Vagina (tissue), 2 donors: ENCODE measurements at regions not wholly inside any gene's neighbourhood (a gene's known extent, or its start where the extent isn't known, plus 50 kb on each side); places are given as distances from the start of the nearest gene placed in this dataset.
"Not testable (repeated sequence)": the region's sequence is repeated elsewhere in the genome, so short reads cannot be mapped to it uniquely, and the experiment has no call there.

Source experiments
- DNase-seq, 2 donors: peaks; one replicate each; pipeline ENCODE4 v3.0.0-alpha.2; 2017; ENCODE audit errors: extremely low spot score in 2 of 2
- H3K27ac ChIP-seq: fragments of 200-600 bp; sonication (generic); one replicate; pipeline ENCODE4 v1.5.1; 2019
- H3K27me3 ChIP-seq: fragments of 200-600 bp; sonication (generic); one replicate; pipeline ENCODE4 v1.5.1; 2019
- H3K36me3 ChIP-seq, 2 donors: fragments of 200-600 bp; sonication (generic); one replicate each; pipeline ENCODE4 v1.5.1; 2017 to 2019
- H3K4me1 ChIP-seq: fragments of 200-600 bp; sonication (generic); one replicate; pipeline ENCODE4 v1.5.1; 2019
- H3K4me3 ChIP-seq, 2 donors: fragments of 200-600 bp; sonication (generic); 1 replicate in 1 of 2; 2 replicates in 1 of 2; pipeline ENCODE4 v1.5.1; 2016 to 2019
- H3K9me3 ChIP-seq: fragments of 200-600 bp; sonication (generic); one replicate; pipeline ENCODE4 v1.5.1; 2019
- POLR2A ChIP-seq, 2 donors: fragments of 450-650 bp; IDR thresholded peaks; one replicate each; pipeline ENCODE4 v1.6.1; 2017; ENCODE audit warnings: antibody characterized with exemption in 2 of 2, mild to moderate bottlenecking in 2 of 2, moderate library complexity in 2 of 2
- POLR2AphosphoS5 ChIP-seq, 2 donors: sonication (generic); formaldehyde crosslinking; IDR thresholded peaks; one replicate each; pipeline ENCODE4 v1.9.0; 2017; ENCODE audit warnings: antibody characterized with exemption in 2 of 2, mild to moderate bottlenecking in 2 of 2, low read depth in 1 of 2; ENCODE audit not compliant: insufficient read depth in 1 of 2
- intact Hi-C: fragments of 100-400 bp; cut with DNase I; formaldehyde crosslinking; loops from one replicate; pipeline ENCODE4 v1.15.1; 2023
- TF ChIP-seq, protein P1 (sequence below), 3 experiments: fragments of 450-650 bp in 2 of 3; fragments of 200-600 bp in 1 of 3; sonication (generic) in 1 of 3; IDR thresholded peaks; one replicate each; pipeline ENCODE4 v1.5.1; 2017 to 2019; ENCODE audit warnings: antibody characterized with exemption in 3 of 3, mild to moderate bottlenecking in 2 of 3, moderate library complexity in 2 of 3

DNA sequence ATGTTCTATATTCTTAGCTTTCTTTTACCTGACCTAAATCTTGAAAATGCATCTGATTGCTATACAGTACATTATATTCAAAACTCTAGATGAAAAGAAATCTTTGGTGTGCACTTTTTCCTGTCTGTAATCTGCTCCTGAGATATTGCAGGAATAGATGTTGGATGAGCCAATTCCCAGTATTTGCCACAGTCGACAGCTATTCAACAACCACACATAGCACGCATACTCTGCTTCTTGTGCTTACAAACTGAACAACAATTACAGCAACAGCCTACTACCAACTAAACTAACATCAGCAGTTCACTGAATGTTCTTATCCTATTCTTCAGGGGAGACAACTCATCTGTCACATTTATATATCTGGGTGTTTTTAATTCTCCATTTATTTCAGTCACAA is 573.9 kb upstream of the GRID2 start:
- intact Hi-C loops: no loop called here

DNA sequence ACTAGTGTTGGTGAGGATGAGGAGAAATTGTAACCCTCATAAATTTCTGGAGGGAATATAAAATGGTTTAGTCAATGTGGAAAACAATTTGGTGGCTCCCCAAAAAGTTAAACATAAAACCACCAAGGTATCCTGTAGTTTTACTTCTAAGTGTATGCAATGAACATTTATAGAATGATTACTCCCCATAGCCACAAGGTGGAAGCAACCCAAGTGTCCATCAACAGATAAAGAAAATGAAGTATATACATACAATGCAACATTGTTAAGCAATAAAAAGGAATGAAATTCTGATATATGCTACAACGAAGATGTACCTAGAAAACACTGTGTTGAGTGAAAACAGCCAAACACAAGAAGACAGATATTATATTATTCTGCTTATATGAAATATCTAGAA is 569.1 kb upstream of the GRID2 start:
- no peaks in the 10 kb centered on the region for H3K9me3 ChIP-seq
- H3K4me3 ChIP-seq: no peak overlapping the region
- intact Hi-C loops: no loop called here
- no peak for TF ChIP-seq POLR2AphosphoS5 (IDR thresholded peaks at IDR 0.05; ENCODE audit: insufficient read depth in 1 of 2, low read depth in 1 of 2)
- TF ChIP-seq POLR2A (IDR thresholded peaks at IDR 0.05): no peak
- TF ChIP-seq, protein P1, sequence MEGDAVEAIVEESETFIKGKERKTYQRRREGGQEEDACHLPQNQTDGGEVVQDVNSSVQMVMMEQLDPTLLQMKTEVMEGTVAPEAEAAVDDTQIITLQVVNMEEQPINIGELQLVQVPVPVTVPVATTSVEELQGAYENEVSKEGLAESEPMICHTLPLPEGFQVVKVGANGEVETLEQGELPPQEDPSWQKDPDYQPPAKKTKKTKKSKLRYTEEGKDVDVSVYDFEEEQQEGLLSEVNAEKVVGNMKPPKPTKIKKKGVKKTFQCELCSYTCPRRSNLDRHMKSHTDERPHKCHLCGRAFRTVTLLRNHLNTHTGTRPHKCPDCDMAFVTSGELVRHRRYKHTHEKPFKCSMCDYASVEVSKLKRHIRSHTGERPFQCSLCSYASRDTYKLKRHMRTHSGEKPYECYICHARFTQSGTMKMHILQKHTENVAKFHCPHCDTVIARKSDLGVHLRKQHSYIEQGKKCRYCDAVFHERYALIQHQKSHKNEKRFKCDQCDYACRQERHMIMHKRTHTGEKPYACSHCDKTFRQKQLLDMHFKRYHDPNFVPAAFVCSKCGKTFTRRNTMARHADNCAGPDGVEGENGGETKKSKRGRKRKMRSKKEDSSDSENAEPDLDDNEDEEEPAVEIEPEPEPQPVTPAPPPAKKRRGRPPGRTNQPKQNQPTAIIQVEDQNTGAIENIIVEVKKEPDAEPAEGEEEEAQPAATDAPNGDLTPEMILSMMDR (IDR thresholded peaks at IDR 0.05): no peak
- DNase-seq: no peak
- no peaks in the 10 kb centered on the region for H3K27me3 ChIP-seq
- H3K4me1 ChIP-seq: no peaks in the 10 kb centered on the region
- H3K36me3 ChIP-seq: no peaks in the 10 kb centered on the region
- no peak overlapping the region for H3K27ac ChIP-seq

More for the DNA sequence above, 573.9 kb upstream of the GRID2 start:
- Histone ChIP-seq H3K27me3 (no peaks in the 10 kb centered on the region), H3K9me3 (no peaks in the 10 kb centered on the region), H3K36me3 (no peaks in the 10 kb centered on the region), H3K4me3 (no peak overlapping the region), H3K4me1 (no peaks in the 10 kb centered on the region), H3K27ac (no peak overlapping the region)
- TF ChIP-seq POLR2AphosphoS5 (IDR thresholded peaks at IDR 0.05; ENCODE audit: insufficient read depth in 1 of 2, low read depth in 1 of 2) (no peak), POLR2A (IDR thresholded peaks at IDR 0.05) (no peak)
- TF ChIP-seq, protein P1 (IDR thresholded peaks at IDR 0.05): no peak
- DNase-seq: no peak

- intact Hi-C loops, H3K4me1 ChIP-seq, DNase-seq, H3K27ac ChIP-seq, H3K36me3 ChIP-seq, H3K4me3 ChIP-seq, H3K9me3 ChIP-seq, H3K27me3 ChIP-seq: not testable (repeated sequence)
Measured at GRCh38 chr4:91738831-91739230, 564.9 kb upstream of the GRID2 start.

GRCh38 chr4:91746551-91746950 is 557.2 kb upstream of the GRID2 start:
- no peaks in the 10 kb centered on the region for H3K4me1 ChIP-seq
- DNase-seq: no peak
- no peaks in the 10 kb centered on the region for H3K36me3 ChIP-seq
- intact Hi-C loops: no loop called here
- H3K9me3 ChIP-seq: no peaks in the 10 kb centered on the region
- no peak overlapping the region for H3K4me3 ChIP-seq
- no peaks in the 10 kb centered on the region for H3K27me3 ChIP-seq
- no peak for TF ChIP-seq POLR2A (IDR thresholded peaks at IDR 0.05)
- TF ChIP-seq, protein P1 (IDR thresholded peaks at IDR 0.05): no peak
- no peak for TF ChIP-seq POLR2AphosphoS5 (IDR thresholded peaks at IDR 0.05; ENCODE audit: insufficient read depth in 1 of 2, low read depth in 1 of 2)
- no peak overlapping the region for H3K27ac ChIP-seq

DNA sequence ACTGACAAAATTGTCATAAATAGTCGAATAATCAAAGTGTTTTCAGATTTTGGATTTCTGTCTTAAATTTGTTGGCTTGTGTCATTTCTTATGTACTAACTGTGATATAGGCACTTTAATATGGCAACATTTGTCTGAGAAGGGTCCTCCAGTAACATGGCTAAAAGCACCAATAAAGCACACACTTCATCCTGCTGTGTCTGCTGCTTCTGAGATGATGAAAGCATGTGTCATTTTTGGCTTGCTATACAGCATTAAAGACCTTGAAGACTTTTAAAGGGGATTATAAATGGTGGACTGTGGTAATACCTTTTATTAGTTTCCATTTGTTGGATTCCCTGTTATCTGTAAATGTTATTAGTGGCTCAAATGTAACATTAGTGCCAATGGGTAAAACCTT is 551.8 kb upstream of the GRID2 start:
- Histone ChIP-seq H3K36me3 (no peaks in the 10 kb centered on the region), H3K9me3 (no peaks in the 10 kb centered on the region), H3K27ac (no peak overlapping the region), H3K4me1 (no peaks in the 10 kb centered on the region), H3K4me3 (no peak overlapping the region), H3K27me3 (no peaks in the 10 kb centered on the region)
- DNase-seq: no peak
- TF ChIP-seq, protein P1 (IDR thresholded peaks at IDR 0.05): no peak
- TF ChIP-seq POLR2AphosphoS5 (IDR thresholded peaks at IDR 0.05; ENCODE audit: insufficient read depth in 1 of 2, low read depth in 1 of 2) (no peak), POLR2A (IDR thresholded peaks at IDR 0.05) (no peak)
- intact Hi-C loops: no loop called here

- Histone ChIP-seq H3K4me1 (no peaks in the 10 kb centered on the region), H3K27me3 (no peaks in the 10 kb centered on the region), H3K36me3 (no peaks in the 10 kb centered on the region), H3K4me3 (no peak overlapping the region), H3K9me3 (no peaks in the 10 kb centered on the region), H3K27ac (no peak overlapping the region)
- intact Hi-C loops: no loop called here
- DNase-seq: no peak
- TF ChIP-seq POLR2AphosphoS5 (IDR thresholded peaks at IDR 0.05; ENCODE audit: insufficient read depth in 1 of 2, low read depth in 1 of 2) (no peak), POLR2A (IDR thresholded peaks at IDR 0.05) (no peak)
- TF ChIP-seq, protein P1 (IDR thresholded peaks at IDR 0.05): no peak
Measured at GRCh38 chr4:91754716-91755115, 549.0 kb upstream of the GRID2 start.
